Ishikawa (cell line): ENCODE measurements at regions not wholly inside any gene's neighbourhood (a gene's known extent, or its start where the extent isn't known, plus 50 kb on each side); places are given as distances from the start of the nearest gene placed in this dataset.

Experiments used
- CEBPB ChIP-seq: IDR thresholded peaks from 2 replicates; pipeline ENCODE4 v1.6.1; 2012
- CREB1 ChIP-seq: IDR thresholded peaks from 2 replicates; pipeline ENCODE4 v1.6.1; 2012; ENCODE audit warnings: low read depth
- EGR1 ChIP-seq: IDR thresholded peaks from 2 replicates; pipeline ENCODE4 v1.6.1; 2012
- EP300 ChIP-seq: IDR thresholded peaks from 2 replicates; pipeline ENCODE4 v1.6.1; 2012; ENCODE audit warnings: borderline replicate concordance
- FOXM1 ChIP-seq: IDR thresholded peaks from 2 replicates; pipeline ENCODE4 v1.6.1; 2012; ENCODE audit warnings: low read depth, borderline replicate concordance
- MAX ChIP-seq: IDR thresholded peaks from 2 replicates; pipeline ENCODE4 v1.6.1; 2012
- NFIC ChIP-seq: IDR thresholded peaks from 2 replicates; pipeline ENCODE4 v1.6.1; 2012
- RAD21 ChIP-seq: IDR thresholded peaks from 2 replicates; pipeline ENCODE4 v1.6.1; 2012; ENCODE audit warnings: low read depth
- REST ChIP-seq: IDR thresholded peaks from 2 replicates; pipeline ENCODE4 v1.6.1; 2012; ENCODE audit warnings: low read depth, mild to moderate bottlenecking
- TAF1 ChIP-seq: IDR thresholded peaks from 2 replicates; pipeline ENCODE4 v1.6.1; 2012; ENCODE audit warnings: low read depth, mild to moderate bottlenecking
- TCF12 ChIP-seq: IDR thresholded peaks from 2 replicates; pipeline ENCODE4 v1.6.1; 2012; ENCODE audit warnings: low read depth
- TEAD4 ChIP-seq: IDR thresholded peaks from 2 replicates; pipeline ENCODE4 v1.6.1; 2012
- USF1 ChIP-seq: IDR thresholded peaks from 2 replicates; pipeline ENCODE4 v1.6.1; 2012
- YY1 ChIP-seq: IDR thresholded peaks from 2 replicates; pipeline ENCODE4 v1.6.1; 2012; ENCODE audit warnings: low read depth
- ZBTB7A ChIP-seq: IDR thresholded peaks from 2 replicates; pipeline ENCODE4 v1.6.1; 2012; ENCODE audit warnings: low read depth

GRCh38 chr9:78566948-78567675, 270.2 kb downstream of the PSAT1 start:
- TF ChIP-seq TEAD4 (no peak), RAD21 (no peak), TAF1 (no peak), TCF12 (no peak), YY1 (no peak), EGR1 (no peak), MAX (no peak), USF1 (no peak), EP300 (no peak), CREB1 (no peak), FOXM1 (no peak), REST (no peak), CEBPB (no peak), NFIC (no peak), ZBTB7A (no peak)

GRCh38 chr9:78567693-78568092, 270.8 kb downstream of the PSAT1 start:
- no peak for TF ChIP-seq USF1

GRCh38 chr9:78568774-78569173, 271.8 kb downstream of the PSAT1 start:
- TF ChIP-seq TEAD4 (no peak), FOXM1 (no peak), TCF12 (no peak), NFIC (no peak), YY1 (no peak), CEBPB (no peak), REST (no peak), ZBTB7A (no peak), TAF1 (no peak), CREB1 (no peak), EGR1 (no peak), USF1 (no peak), MAX (no peak), EP300 (no peak), RAD21 (no peak)

GRCh38 chr9:78572266-78572665, 275.3 kb downstream of the PSAT1 start:
- TF ChIP-seq TCF12 (no peak), EP300 (no peak), TEAD4 (no peak), ZBTB7A (no peak), CREB1 (no peak), CEBPB (no peak), NFIC (no peak), MAX (no peak), YY1 (no peak)

- no peak for TF ChIP-seq EGR1
- TF ChIP-seq YY1 = no peak
- no peak for TF ChIP-seq MAX
- no peak for TF ChIP-seq FOXM1
- no peak for TF ChIP-seq TEAD4
- no peak for TF ChIP-seq TAF1
- TF ChIP-seq CREB1 = no peak
- TF ChIP-seq EP300 = no peak
- no peak for TF ChIP-seq USF1
- no peak for TF ChIP-seq RAD21
- no peak for TF ChIP-seq NFIC
- TF ChIP-seq TCF12 = no peak
- TF ChIP-seq CEBPB = no peak
- TF ChIP-seq REST = no peak
These were observed 276.3 kb downstream of the PSAT1 start for GRCh38 chr9:78573205-78573604.
